Activated gamma-delta T cell treated with anti-CD3 and anti-CD28 coated beads, Interleukin-2, amount 50 U/mL, for 16 hours (primary cell): ENCODE measurements at regions not wholly inside any gene's neighbourhood (a gene's known extent, or its start where the extent isn't known, plus 50 kb on each side); places are given as distances from the start of the nearest gene placed in this dataset.

Experiments
- DNase-seq: peaks from one replicate; pipeline ENCODE4 v3.0.0-alpha.2; 2020; ENCODE audit warnings: low read depth

DNA sequence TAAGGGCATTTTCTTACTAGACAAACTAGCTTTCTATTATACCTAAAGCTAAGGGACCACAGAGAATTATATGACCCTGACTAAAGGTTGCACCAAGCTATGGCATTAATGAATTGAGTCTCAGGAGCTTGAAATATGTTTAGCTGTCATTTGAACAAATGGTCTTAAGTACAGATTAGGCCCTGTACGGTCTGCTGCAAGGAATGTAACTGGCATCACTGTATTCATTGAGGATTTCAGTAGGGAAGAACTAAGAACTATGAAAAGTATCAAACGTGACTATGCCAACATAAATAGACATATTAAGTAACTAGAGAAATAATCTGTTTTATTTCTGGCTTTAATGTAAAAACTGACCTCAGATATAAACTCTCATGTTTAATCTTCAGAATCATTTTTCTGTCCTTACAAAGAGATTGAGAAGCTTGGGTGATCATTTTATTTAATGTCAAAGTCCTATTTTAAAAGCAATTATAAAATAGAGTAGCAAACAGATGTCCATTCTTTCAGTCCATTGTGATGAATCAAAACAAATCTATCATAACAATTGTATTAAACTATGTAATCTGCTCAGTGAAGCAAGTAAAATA lies 845.9 kb downstream of the MAT2B start:
- DNase-seq, result no peak

DNA sequence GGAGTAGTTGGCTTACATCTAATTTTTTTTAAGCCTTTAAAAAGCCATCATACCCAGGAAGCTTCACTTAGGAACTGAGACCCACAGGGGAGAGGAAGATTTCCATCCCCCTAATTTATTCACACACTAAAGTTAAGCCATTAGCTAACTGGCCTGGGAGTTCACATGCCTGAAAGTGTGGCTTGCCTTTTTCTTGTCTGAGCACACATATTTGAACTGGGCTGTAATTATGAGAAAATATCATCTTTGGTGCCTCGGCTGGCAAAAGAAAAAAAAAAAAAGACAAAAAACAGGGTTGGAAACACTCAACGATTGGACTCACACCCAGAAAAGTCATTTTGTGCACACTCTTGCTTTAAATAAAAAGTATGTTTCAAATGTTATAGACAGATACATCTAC lies 847.3 kb downstream of the MAT2B start:
- DNase-seq, result no peak

GRCh38 chr5:164353155-164353554 lies 847.7 kb downstream of the MAT2B start:
- DNase-seq, result no peak

- DNase-seq, result no peak
These were observed 848.8 kb downstream of the MAT2B start for GRCh38 chr5:164354139-164354751.

DNA sequence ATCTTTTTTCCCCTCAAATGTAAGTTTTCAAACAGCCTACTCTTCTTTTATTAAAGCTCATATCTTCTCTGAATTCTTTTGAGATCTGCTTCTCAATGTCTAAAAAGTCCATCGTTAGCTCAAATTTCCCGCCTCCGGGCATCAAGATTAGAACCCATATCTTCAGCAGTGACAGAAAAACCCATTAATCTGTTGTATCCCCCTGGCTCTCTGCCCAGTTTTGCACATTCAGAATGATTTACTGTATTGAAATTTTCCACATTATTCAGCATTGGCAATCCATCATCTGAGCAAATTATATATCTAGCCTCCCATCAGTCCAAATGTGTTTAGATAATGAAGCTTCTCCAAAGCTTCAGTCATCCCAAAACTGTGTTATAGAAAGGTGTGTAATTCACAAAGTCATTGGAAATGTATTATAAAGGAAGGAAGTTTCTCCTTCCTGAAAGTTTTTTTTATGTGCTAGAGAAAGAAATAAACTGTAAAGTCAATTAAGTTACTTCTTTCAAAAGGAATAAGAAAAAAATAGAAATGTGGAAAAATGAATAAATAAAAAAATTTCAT lies 849.9 kb downstream of the MAT2B start:
- DNase-seq, result no peak

- DNase-seq, result no peak
These were observed 851.4 kb downstream of the MAT2B start for GRCh38 chr5:164356790-164357189.

- no peak for DNase-seq
These were observed 852.1 kb downstream of the MAT2B start for GRCh38 chr5:164357395-164358033.

- no peak for DNase-seq
These were observed 853.3 kb downstream of the MAT2B start for GRCh38 chr5:164358531-164359259.

DNA sequence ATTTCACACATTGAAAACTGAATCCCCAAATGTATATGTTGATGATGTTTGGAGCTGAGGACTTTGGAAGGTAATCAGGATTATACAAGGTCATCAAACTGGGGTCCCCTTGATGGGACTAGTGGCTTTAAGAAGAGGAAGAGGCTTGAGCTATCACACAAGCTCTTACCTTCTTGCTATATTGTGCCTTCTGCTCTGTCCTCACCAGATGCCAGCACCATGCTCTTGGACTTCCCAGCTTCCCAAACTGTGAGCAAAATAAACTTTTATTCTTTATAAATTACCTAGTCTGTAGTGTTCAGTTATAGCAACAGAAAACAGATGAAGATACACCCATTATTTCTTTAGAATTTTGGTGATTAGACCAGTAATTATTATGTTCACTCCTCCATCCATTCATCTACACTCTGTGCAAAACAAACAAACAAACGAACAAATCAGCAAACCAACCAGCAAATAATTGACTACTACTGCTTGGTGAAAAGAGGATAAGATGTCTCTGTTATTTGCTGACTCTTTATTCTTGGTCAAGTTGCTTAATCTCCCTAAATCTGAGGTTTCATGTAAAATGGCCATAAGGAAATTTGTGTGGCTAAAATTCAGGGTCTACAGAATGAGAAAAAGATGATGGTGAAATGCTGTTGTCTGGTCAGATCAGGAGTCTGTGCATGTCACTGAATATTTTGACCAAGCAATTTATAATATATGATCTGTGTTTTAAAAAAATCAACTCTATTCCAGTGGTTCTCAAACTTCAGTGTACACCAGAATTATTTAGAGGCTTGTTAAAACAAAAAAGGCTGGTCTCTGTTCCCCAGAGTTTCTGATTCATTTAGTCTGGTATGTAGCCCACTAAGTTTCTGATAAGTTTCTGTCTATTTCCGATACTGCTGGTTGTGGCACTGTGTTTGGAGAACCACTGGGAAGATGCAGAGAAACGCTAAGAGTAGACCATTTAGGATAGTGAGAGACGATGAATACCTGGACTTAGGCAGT lies 854.1 kb downstream of the MAT2B start:
- no peak for DNase-seq

GRCh38 chr5:164360589-164360988 lies 855.2 kb downstream of the MAT2B start:
- no peak for DNase-seq

GRCh38 chr5:164361986-164362385 lies 856.6 kb downstream of the MAT2B start:
- DNase-seq, result no peak

DNA sequence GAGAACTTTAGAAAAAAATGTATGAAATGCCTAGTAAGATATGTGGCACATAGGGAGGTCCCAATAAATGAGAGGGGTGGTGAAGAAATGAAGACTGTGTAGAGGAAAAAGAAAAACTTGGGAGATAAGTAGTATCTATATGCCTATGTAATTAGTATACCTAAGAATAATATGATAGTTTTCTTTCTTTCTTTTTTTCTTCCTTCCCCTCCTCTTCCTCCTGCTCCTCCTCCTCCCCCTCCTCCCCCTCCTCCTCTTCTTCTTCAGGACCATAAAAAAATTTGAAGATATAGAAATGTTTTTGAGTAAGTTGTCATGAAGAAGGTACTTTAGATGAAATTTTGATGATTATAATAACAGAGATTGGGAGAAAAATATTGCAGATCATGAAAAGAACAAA lies 857.4 kb downstream of the MAT2B start:
- no peak for DNase-seq

GRCh38 chr5:164364237-164365208 lies 859.1 kb downstream of the MAT2B start:
- no peak for DNase-seq

DNA sequence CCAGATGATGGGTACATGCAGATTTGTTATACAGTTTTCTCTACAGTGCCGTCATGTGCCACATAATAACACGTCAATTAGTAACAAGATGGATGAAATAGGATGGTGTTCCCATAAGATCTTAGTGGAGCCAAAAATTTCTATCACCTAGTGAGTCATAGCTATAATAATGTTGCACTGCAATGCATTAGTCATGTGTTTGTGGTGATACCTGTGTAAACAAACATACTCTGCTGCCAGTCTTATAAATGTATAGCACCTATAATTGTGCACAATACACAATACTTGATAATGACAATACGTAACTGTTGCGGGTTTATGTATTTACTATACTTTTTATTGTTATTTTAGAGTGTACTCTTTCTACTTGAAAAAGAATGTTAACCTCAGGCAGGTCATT lies 865.4 kb downstream of the MAT2B start:
- DNase-seq, result no peak

DNA sequence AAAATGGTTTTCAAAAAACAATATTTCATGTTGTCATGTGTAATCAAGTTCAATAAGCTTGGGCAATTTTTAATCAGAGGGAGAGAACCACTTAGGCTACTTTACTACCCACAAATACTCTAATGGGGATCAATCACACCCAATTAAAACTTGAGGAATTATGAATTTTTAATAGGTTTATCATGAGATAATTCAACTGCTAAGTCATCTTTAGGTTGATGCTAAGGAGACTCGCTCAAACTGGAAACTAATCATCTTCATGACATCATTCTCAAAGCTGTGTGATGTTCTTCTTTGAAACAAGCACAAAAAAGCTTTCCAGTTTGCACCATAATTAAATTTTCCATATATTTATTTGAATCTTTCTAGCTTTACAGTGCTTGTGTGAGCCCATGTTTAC lies 867.5 kb downstream of the MAT2B start:
- DNase-seq, result no peak

- no peak for DNase-seq
These were observed 868.5 kb downstream of the MAT2B start for GRCh38 chr5:164373876-164374275.

- no peak for DNase-seq
These were observed 869.6 kb downstream of the MAT2B start for GRCh38 chr5:164375051-164375450.

DNA sequence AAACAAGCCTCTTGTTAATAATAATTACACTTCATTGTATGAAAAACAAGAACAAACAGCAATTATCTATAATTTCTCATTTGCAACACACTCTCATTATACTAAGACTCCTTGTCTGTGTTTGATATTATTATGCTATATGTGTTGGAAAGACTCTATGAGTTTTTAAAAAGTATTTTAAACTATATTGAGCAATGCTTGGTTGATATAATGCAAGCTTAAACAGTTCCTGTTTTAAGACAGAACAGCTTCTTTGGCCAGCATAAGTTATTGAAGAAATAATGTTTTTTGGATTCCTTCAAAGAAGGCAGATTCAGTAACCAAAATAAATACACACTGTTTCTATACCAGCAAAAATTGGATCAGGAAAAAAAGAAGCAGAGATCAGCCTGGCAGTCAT lies 871.4 kb downstream of the MAT2B start:
- no peak for DNase-seq

- DNase-seq, result no peak
These were observed 872.3 kb downstream of the MAT2B start for GRCh38 chr5:164377746-164378145.

DNA sequence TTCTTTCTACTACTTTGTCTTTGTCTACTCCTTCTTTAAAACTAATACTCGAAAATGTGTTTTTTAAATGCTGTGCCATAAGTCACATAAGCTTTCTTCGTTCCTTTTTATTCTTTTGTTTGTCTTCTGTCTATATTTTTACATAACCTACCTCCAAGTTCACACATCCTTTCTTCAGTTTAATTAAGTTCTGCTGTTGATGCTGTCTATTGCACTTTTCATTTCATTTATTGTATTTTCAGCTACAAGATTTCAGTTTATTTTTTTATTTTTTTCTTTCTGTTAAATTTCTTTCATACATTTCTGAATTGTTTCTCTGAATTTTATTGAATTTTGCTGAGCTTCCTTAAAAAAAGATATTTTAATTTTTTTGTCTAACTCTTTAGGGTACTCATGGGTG lies 878.2 kb downstream of the MAT2B start:
- no peak for DNase-seq
